ENCODE measurements at regions not wholly inside any gene's neighbourhood (a gene's known extent, or its start where the extent isn't known, plus 50 kb on each side); places are given as distances from the start of the nearest gene placed in this dataset.

GRCh38 chr2:15796167-15796942 is 144.0 kb upstream of the MYCN start:
- no peak for TF ChIP-seq CTCF (IDR thresholded peaks at IDR 0.05)
- Histone ChIP-seq H3K27me3 (ENCODE audit: control insufficient read depth in 1 of 2, insufficient read depth in 2 of 2, low read length in 2 of 2) (peaks cover 0 to 2% of the 10 kb centered on the region in 2 experiments), H3K9me3 (ENCODE audit: control insufficient read depth in 1 of 2, insufficient read depth in 1 of 2, low read length in 2 of 2) (peaks cover 0 to 6% of the 10 kb centered on the region in 2 experiments), H3K36me3 (ENCODE audit: insufficient read depth, low read length) (no peaks in the 10 kb centered on the region), H3K4me1 (ENCODE audit: insufficient read depth, low read length) (no peaks in the 10 kb centered on the region), H3K27ac (ENCODE audit: low read depth in 1 of 2, low read length in 2 of 2) (no peak overlapping the region), H3K4me3 (ENCODE audit: low read length) (no peak overlapping the region)
- no peak overlapping the region for H3K4me3 Mint-ChIP-seq
- H3K9me3 Mint-ChIP-seq: no peaks in the 10 kb centered on the region
- POLR2A ChIA-PET: no interaction called here
- no peaks in the 10 kb centered on the region for H3K36me3 Mint-ChIP-seq (ENCODE audit: low read depth)
- H3K27ac Mint-ChIP-seq: no peak overlapping the region
- CTCF ChIA-PET: no interaction called here
- DNase-seq (no peak), ATAC-seq (ENCODE audit: poor library complexity) (no peak)
- intact Hi-C loops (cut with DNase I, micrococcal nuclease): no loop called here
- no peaks in the 10 kb centered on the region for H3K27me3 Mint-ChIP-seq
- H3K4me1 Mint-ChIP-seq (ENCODE audit: low read depth): no peaks in the 10 kb centered on the region

- Mint-ChIP-seq H3K27ac (no peak overlapping the region), H3K4me3 (no peak overlapping the region), H3K9me3 (no peaks in the 10 kb centered on the region), H3K4me1 (ENCODE audit: low read depth) (no peaks in the 10 kb centered on the region), H3K27me3 (no peaks in the 10 kb centered on the region), H3K36me3 (ENCODE audit: low read depth) (no peaks in the 10 kb centered on the region)
- H3K9me3 ChIP-seq (ENCODE audit: control insufficient read depth in 1 of 2, insufficient read depth in 1 of 2, low read length in 2 of 2): peaks cover 0 to 11% of the 10 kb centered on the region in 2 experiments
- H3K4me3 ChIP-seq (ENCODE audit: low read length): no peak overlapping the region
- DNase-seq (no peak), ATAC-seq (ENCODE audit: poor library complexity) (no peak)
- no peak overlapping the region for H3K27ac ChIP-seq (ENCODE audit: low read depth in 1 of 2, low read length in 2 of 2)
- ChIA-PET POLR2A (no interaction called here), CTCF (no interaction called here)
- intact Hi-C loops (cut with DNase I, micrococcal nuclease): no loop called here
- TF ChIP-seq CTCF (IDR thresholded peaks at IDR 0.05): no peak
- no peaks in the 10 kb centered on the region for H3K4me1 ChIP-seq (ENCODE audit: insufficient read depth, low read length)
- H3K27me3 ChIP-seq (ENCODE audit: control insufficient read depth in 1 of 2, insufficient read depth in 2 of 2, low read length in 2 of 2): peaks cover 0 to 2% of the 10 kb centered on the region in 2 experiments
- no peaks in the 10 kb centered on the region for H3K36me3 ChIP-seq (ENCODE audit: insufficient read depth, low read length)
Observed at GRCh38 chr2:15797231-15797938, 143.0 kb upstream of the MYCN start.

GRCh38 chr2:15797939-15798281 is 142.4 kb upstream of the MYCN start:
- Histone ChIP-seq H3K4me3 (ENCODE audit: low read length) (no peak overlapping the region), H3K36me3 (ENCODE audit: insufficient read depth, low read length) (no peaks in the 10 kb centered on the region), H3K4me1 (ENCODE audit: insufficient read depth, low read length) (no peaks in the 10 kb centered on the region), H3K27ac (ENCODE audit: low read depth in 1 of 2, low read length in 2 of 2) (no peak overlapping the region), H3K27me3 (ENCODE audit: control insufficient read depth in 1 of 2, insufficient read depth in 2 of 2, low read length in 2 of 2) (peaks cover 0 to 2% of the 10 kb centered on the region in 2 experiments), H3K9me3 (ENCODE audit: control insufficient read depth in 1 of 2, insufficient read depth in 1 of 2, low read length in 2 of 2) (peaks cover 0 to 11% of the 10 kb centered on the region in 2 experiments)
- TF ChIP-seq CTCF (IDR thresholded peaks at IDR 0.05): no peak
- H3K9me3 Mint-ChIP-seq: no peaks in the 10 kb centered on the region
- H3K4me1 Mint-ChIP-seq (ENCODE audit: low read depth): no peaks in the 10 kb centered on the region
- CTCF ChIA-PET: no interaction called here
- H3K27me3 Mint-ChIP-seq: no peaks in the 10 kb centered on the region
- no peak overlapping the region for H3K4me3 Mint-ChIP-seq
- H3K27ac Mint-ChIP-seq: no peak overlapping the region
- ATAC-seq (ENCODE audit: poor library complexity): no peak
- DNase-seq: no peak
- POLR2A ChIA-PET: no interaction called here
- H3K36me3 Mint-ChIP-seq (ENCODE audit: low read depth): no peaks in the 10 kb centered on the region
- intact Hi-C loops (cut with DNase I, micrococcal nuclease): no loop called here
